ENCODE measurements at regions not wholly inside any gene's neighbourhood (a gene's known extent, or its start where the extent isn't known, plus 50 kb on each side); places are given as distances from the start of the nearest gene placed in this dataset.
"Not testable (repeated sequence)": the region's sequence is repeated elsewhere in the genome, so short reads cannot be mapped to it uniquely, and the experiment has no call there.

DNA sequence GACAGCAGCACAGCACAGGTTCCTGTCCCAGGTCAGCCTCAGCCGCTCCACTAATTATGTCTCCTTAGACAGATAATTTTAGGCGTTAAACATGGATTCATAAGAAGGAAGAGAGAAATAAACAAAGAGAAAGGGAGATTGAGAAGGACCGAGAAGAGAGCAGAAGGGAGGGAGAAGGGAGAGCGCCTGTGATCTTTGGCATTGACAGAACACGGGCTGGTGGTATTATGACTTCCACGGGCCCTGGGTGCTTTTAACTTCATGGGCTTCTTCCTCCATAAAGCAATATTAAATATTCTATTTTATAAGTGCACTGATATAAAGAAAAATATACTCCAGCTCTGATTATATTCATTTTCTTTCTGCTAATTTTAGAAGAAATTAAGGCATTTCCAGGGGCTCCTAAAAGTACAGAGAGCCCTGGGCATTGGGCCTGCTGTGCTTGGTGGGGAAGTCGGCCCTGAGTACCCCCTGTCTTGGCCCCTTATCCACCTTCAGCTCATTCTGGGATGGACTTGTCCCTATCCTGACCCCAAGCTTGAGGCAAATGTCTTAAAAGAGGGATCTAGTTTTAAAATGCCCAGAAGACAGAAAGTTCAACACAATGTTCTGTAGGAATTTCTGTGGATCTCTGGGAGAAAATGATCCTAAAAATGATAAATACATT is 135.3 kb downstream of the MEX3B start:
- ATAC-seq, result no peak
- intact Hi-C loops (cut with DNase I), result loop anchor here (5.0 to 10.0 kb wide), 2 partner anchors 137 to 274 kb away; partner anchors contain the start of gene MEX3B
- no peak for DNase-seq (ENCODE audit: missing footprints)

DNA sequence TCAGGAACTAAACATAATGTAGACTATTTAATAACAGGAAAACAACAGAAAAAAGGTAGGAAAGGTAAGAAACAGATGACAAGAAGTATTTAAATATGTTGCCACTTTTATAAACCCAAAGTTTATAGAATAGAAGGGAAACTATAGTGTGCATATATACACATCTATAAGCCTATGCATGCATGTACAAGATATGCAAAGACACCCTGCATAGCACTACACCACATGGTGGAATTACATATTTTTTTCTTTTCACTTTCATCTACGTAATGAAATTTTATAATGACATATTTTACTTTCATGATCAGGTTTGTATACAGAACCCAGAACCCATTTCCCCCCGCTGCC is 136.8 kb downstream of the MEX3B start:
- no peak for DNase-seq (ENCODE audit: missing footprints)
- ATAC-seq, result no peak
- intact Hi-C loops (cut with DNase I), result no loop called here

DNA sequence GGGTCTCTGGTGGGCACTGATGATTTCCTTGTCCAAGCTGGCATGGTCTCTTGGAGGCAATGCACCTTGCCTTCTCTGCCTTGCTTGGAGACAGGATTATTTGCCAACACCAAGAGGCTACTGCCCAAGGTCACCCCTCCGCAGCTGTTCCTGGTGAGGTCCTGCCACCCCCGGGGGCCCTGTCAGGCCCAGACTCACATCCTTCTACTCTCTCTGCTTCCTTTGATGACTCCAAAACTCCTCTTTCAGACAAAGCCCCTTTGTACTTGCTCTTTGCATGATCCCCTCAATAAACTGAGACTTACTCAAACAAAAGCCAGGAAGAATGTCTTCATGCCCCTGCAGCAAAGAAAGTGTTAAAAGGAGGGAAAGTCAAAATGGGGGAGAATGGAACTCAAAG is 137.7 kb downstream of the MEX3B start:
- intact Hi-C loops (cut with DNase I), result no loop called here
- DNase-seq (ENCODE audit: missing footprints) (no peak), ATAC-seq (no peak)

DNA sequence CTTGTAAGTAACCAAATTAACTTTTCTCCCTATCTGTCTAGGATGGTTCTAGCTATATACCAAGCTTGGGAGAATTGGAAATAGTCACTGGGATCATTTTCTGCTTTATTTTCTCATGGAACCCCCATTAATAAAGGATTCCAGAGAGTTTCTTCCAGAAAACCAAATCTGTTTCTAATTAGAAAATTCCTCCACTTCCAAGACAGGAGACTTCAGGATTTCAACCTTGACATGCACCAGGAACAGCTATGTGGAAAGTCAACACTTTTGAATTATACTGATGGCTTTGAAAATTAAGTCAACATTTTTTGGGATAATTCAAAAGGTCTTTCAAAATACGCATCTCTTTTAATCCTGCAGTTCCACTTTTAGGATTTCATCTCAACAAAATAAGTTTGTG is 138.3 kb downstream of the MEX3B start:
- ATAC-seq (no peak), DNase-seq (ENCODE audit: missing footprints) (no peak)
- intact Hi-C loops (cut with DNase I), result no loop called here

DNA sequence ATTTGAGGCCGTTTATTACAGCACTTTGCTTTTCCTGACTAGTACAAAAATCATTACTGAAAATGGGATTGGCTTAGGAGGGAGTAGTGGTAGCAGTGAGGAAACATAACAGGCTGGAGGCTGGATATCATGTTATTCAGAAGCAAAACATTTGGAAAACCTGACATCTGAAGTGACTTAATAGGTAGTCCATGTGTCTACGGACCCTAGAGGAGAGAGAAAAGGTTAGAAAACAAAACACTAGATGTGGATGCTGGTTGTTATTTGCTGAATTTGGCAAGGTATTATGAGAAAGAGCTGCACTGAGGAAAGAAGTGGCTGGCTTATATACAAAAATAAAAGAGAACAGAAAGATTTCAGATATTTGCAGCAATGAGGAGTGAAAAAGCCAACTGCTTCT is 139.9 kb downstream of the MEX3B start:
- DNase-seq (ENCODE audit: missing footprints) (no peak), ATAC-seq (no peak)
- intact Hi-C loops (cut with DNase I), result no loop called here

DNA sequence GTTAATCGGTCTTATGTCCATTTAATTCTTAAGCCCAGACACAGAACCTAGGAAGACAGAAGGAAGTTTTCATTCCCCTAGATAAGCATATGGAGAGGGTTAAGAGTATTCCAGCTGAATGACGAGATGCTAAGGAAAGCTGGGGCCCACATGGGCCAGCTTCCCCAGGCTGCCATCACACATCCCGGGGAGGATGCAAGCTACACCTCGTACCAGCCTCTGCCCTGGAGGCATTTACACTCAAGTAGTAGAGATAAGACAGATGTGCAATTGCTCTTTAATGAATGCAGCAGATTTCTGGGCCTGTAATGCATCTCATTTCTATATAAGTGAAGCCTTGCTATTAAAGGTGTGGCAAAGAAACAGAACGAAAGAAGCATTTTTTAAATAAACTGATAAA is 144.5 kb downstream of the MEX3B start:
- ATAC-seq, result no peak
- intact Hi-C loops (cut with DNase I), result no loop called here
- DNase-seq (ENCODE audit: missing footprints), result no peak

DNA sequence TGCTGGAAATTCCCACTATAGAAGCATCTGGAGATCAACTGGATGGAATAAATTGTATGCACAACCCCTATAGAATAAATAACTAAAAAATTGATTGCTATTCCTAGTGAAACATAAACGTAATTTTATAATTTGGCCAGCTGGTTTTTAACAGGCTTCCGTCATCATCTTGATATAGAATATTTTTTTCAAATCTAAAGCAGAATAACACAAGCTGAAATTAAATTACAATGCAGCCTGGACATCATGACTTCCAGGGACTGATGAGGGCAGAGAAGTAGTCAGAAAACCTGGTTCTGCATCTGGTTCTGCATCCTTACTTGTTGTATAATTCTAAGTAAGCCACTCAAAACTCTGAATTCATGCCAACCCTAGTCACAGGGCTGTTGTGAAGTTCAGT is 146.1 kb downstream of the MEX3B start:
- ATAC-seq, result no peak
- intact Hi-C loops (cut with DNase I), result no loop called here
- no peak for DNase-seq (ENCODE audit: missing footprints)

DNA sequence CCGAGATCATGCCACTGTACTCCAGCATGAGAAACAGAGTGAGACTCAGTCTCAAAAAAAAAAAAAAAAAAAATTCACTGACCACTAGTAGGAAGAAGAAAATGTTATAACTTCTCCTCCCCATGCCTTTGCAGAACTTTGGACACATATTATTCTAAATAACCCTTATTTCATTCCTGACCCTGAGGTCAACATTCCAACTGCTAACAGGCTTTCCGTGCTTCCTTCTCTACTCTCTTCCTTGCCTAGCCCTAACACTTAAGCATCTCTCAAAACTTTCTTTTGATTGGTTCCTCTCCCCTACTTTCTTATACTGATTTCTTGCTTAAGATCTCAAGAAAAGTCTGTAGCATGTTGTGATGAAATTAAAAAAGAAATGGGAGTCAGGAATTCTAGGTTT is 146.8 kb downstream of the MEX3B start:
- no peak for DNase-seq (ENCODE audit: missing footprints)
- ATAC-seq, result no peak
- intact Hi-C loops (cut with DNase I), result no loop called here

DNA sequence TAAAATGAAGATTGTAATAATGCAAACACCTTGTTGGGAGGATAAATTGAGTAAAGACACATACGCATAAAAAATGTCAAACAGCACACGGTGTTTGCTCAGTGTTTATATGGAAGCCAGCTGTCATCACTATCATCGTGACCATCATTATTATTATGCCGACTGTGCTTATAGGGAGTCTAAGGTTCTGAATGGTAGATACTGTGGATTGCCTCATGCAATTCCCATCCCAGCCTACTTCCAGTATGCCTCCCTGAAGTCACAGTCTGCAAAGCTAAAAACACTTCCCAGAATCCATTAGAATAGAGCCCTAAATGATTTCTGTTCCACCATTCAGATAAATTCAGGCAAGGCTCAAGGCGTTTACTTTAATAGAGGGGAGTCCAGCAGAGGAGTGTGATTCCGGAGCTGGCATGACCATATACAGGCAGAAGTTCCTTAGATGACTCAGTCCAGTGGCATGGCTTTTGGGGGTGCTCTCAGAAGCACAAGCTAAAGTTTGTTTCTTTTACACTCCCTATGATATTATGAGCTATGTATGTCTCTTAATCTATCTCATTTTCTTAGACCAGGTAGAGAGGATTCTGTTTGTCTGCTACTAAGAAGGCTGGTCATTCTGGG is 148.7 kb downstream of the MEX3B start:
- no peak for ATAC-seq
- DNase-seq (ENCODE audit: missing footprints), result no peak
- intact Hi-C loops (cut with DNase I), result no loop called here

DNA sequence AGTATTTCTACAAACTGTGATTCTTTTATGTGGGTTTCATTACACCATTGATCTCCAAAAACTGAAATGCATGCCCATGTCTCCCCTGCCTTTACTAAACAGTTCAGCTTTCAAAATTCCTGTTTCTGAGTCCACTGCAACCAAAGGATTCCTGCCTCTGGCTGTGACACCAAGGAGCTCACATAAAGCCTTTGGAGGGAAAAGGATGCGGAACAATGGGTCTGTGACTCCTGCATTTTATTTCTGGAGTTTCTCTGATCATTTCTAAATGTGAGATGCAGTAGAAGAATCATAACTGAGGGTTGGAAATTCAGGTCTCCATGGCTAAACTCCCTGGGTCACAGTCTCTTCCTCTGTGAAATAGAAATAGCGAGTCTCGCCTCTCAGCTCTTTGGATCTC is 149.5 kb downstream of the MEX3B start:
- ATAC-seq (no peak), DNase-seq (ENCODE audit: missing footprints) (no peak)
- intact Hi-C loops (cut with DNase I), result no loop called here

DNA sequence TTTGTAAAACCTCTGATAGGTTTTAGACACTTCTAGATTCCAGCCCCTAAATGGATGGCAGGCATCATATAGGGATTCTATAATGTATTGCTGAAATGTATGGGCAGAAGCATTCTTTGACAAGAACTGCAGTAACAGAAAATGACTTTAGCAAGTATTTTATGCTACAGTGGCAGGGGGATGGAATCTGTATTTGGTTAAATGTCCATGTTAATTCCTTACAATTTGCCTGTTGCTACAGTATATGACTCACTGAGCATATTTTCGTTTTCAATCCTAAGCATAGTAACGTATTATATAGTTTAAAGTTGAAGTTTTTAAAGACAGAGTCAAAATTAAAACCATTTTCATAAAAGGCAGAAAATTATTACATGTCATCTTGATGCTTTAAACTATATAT is 150.1 kb downstream of the MEX3B start:
- intact Hi-C loops (cut with DNase I), result no loop called here
- DNase-seq (ENCODE audit: missing footprints) (no peak), ATAC-seq (no peak)

DNA sequence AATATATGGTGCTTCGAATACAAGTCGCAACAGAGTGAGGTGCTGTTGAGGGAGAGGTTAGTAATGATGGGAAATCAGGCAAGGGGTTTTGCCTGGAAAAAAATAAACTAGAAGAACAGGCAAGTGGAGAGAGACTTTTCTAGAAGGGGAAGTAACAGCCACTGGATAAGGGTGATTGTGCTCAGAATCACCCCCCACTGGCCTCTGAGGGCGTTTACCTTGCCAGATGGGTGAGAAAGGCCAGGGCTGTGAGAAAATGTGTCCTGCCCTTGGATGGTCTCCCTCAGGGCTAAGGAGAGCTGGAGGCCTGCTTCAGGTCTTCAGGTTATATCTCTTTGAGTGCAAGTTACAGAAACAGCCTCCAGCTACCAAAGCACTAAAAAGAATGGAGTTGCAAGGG is 151.8 kb downstream of the MEX3B start:
- ATAC-seq (no peak), DNase-seq (ENCODE audit: missing footprints) (no peak)
- intact Hi-C loops (cut with DNase I), result no loop called here

DNA sequence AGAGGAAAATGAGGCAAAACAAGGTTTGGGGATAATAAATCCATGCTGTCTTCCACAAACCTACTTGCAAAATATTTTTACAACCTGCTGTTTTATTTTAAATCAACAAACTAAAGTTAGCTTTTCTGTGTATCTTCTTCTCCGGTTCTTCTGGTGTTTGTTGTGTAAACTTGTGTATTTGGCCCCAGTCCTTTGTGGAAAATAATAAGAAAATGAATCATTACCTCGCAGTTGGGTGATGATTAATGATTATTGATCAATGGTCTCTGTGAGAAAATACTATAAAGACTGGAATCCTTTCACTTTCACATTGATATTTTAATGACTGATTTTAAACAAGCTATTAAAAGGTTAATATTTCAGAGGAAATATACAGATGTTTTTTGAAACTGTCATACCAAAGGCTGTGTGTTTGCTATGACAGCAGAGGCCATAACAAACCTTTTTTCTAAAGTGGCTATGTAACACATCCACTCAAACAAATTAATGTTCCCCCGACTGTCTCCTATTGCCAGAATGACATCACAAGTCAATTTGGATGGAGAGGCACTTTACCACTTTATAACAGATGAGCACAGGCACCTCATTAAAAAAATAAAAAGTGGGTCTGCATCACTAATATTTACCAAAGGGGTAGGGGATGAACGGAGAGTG is 152.5 kb downstream of the MEX3B start:
- DNase-seq (ENCODE audit: missing footprints), result no peak
- intact Hi-C loops (cut with DNase I), result no loop called here
- no peak for ATAC-seq

DNA sequence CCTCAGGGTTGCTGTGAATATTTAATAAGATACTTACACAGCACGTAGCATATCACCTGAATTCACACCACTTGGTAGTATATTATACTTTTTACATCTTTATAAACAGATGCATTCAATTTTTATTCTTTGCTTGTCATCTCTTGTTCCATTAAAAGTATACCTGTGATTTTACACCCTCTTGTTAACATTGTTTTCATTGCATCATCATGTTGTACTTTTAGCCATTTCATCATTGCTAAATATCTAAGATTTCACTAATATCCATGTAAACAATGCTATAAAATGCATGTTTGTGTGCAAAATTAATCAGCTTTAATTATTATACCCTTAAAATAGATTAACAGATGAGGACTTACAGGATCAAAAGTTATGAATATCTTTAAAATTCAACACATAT is 155.3 kb downstream of the MEX3B start:
- intact Hi-C loops (cut with DNase I), result no loop called here
- DNase-seq (ENCODE audit: missing footprints), result no peak
- no peak for ATAC-seq

DNA sequence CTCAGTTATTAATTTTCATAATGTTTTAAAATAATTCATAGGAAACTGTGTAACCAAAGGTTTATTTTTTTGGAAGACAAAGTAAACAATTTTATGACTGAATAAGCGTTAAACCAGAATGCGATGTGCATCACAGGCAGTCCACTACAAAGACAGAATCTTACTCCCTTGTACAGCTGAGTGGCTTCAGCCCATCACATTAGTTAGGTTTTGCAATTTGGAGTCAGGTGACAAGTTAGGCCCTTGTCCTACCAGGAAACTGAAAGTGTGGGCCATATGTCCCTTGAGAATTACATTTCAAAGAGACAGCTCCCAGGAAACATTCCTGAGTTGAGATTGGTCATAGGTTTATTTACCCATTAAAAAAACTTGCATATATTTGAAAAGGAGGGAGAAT is 156.3 kb downstream of the MEX3B start:
- no peak for ATAC-seq
- intact Hi-C loops (cut with DNase I), result no loop called here
- no peak for DNase-seq (ENCODE audit: missing footprints)

DNA sequence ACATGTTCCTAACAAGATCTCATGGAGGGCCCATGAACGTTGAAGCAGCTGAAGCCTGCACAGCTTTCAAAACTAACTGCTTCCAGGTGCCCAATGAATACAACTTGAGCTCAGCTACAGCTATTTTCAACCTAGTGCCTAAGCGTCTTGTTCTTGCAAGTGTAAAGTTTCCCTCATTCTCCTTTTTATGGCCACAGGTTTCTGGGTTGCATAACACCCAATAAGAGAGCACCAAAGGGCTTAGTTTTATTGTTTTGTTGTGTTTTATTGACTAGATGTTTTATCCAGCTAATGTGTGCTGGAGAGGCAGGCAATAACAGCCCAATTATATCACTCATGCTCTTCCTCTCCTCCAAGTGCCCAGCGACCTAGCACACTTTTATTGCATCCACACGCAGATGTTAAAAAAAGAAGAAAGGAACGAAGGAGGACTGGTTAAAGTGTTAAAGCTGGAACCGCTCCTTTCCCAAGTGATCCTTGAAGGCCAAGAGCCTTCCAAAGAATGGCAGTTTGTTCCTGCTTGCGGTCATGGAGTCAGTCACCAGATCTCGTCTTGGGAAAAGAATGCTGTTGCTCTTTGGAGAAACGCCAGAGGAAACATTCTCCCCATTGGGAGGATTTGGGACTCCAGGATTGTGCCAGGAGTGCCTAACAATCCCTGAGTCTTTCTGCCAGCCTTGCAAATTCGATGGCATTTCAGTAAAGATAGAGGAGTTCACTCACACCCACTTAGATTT is 156.9 kb downstream of the MEX3B start:
- DNase-seq (ENCODE audit: missing footprints) (no peak), ATAC-seq (no peak)
- intact Hi-C loops (cut with DNase I), result no loop called here

DNA sequence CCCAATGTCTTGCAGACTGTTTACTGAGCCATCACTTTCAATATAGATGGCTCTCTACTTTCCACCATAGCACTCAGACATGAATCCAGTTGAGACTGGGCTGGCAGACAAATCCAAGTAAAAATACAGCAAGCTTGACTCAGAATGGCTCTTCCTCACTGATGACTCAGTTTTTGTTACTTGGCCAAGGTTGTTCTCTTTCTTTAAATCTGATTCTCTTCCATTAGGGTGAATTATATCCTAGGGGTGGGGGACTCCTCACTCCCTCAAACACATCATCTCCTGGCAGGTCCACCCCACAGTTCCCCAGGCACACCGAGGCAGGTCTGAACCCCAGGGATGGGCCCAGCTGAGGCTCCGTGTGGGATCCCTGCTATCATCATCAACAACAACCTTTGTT is 157.9 kb downstream of the MEX3B start:
- DNase-seq (ENCODE audit: missing footprints) (no peak), ATAC-seq (no peak)
- intact Hi-C loops (cut with DNase I), result no loop called here

DNA sequence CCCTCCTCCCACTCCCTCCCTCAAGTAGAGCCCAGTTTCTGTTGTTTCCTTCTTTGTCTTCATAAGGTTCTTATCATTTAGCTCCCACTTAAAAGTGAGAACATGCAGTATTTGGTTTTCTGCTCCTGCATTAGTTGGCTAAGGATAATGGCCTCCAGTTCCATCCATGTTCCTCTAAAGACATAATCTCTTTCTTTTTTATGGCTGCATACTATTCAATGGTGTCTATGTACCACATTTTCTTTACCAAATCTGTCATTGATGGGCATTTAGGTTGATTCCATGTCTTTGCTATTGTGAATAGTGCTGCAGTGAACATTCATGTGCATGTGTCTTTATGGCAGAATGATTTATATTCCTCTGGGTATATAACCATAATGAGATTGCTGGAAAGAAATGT is 158.6 kb downstream of the MEX3B start:
- DNase-seq (ENCODE audit: missing footprints); ATAC-seq; intact Hi-C loops (cut with DNase I): not testable (repeated sequence)

DNA sequence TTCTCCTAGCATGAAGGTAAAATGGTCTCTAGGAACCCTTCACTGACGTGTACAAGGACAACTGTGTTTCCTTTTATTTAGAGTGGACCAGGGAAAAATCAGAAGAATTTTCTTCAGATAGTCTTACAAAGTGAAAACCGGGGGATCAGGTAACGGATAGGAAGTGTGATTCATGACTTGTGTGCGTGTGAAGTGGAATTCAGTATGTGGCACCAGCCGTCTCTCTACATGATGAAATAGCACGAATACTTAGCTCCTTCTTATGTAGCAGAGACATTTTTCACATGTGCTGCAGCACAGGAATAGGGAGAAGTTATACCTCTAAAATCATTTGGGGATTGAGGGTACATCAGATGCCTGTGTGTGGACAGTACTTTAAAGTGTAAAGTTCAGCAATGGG is 159.2 kb downstream of the MEX3B start:
- ATAC-seq (no peak), DNase-seq (ENCODE audit: missing footprints) (no peak)
- intact Hi-C loops (cut with DNase I), result no loop called here

DNA sequence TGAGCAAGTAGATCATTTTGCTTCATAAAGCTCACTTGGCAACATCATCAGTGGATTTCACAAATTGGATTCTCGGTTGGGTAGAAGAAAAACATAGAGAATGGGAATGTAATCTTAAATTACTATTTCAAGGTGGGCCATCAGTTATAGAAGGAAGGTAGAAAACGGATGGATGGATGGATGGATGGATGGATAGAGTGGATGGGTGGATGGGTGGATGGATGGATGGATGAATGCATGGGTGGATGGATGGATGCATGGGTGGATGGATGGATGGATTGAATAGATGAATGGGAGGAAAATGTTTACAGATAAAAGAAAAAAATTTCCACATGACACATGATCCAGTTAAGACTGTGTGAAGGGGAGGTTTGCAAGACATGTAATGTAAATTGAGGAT is 159.7 kb downstream of the MEX3B start:
- ATAC-seq, result no peak
- intact Hi-C loops (cut with DNase I), result no loop called here
- DNase-seq (ENCODE audit: missing footprints), result no peak

Data from Right ventricle myocardium inferior (tissue), 1 donor.